ENCODE measurements at regions not wholly inside any gene's neighbourhood (a gene's known extent, or its start where the extent isn't known, plus 50 kb on each side); places are given as distances from the start of the nearest gene placed in this dataset.

- DNase-seq, result no peak
Measured at GRCh38 chr11:81092522-81092921, 1641.1 kb downstream of the FAM181B start.

DNA sequence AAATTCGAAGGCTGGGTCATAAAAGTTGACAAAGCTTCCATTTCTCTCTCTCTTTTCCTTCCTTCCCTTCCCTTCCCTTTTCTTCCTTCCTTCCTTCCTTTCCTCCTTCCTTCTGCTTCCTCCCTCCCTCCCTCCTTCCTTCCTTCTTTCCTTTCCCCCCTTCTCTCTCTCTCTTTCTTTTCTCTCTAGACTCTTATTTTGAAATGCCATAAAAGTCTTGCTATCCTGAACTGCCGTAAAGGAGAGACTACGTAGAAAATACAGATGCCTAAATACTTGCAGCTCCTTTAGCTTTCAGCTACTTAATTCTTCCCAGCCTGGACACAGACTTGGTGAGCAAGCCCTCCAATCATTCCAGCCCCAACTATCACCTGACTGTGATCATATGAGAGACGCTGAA lies 1644.4 kb downstream of the FAM181B start:
- DNase-seq, result no peak

- no peak for DNase-seq
Measured at GRCh38 chr11:81080476-81080875, 1639.6 kb upstream of the TENM4 start.

- DNase-seq, result no peak
Measured at GRCh38 chr11:81072273-81072672, 1631.4 kb upstream of the TENM4 start.

- no peak for DNase-seq
Measured at GRCh38 chr11:81071606-81072005, 1630.8 kb upstream of the TENM4 start.

- no peak for DNase-seq
Measured at GRCh38 chr11:81070948-81071347, 1630.1 kb upstream of the TENM4 start.

- no peak for DNase-seq
Measured at GRCh38 chr11:81059356-81059755, 1618.5 kb upstream of the TENM4 start.

- no peak for DNase-seq
Measured at GRCh38 chr11:81052344-81053158, 1611.7 kb upstream of the TENM4 start.

GRCh38 chr11:81039916-81040524 lies 1599.2 kb upstream of the TENM4 start:
- DNase-seq, result no peak

GRCh38 chr11:81036168-81036870 lies 1595.5 kb upstream of the TENM4 start:
- DNase-seq, result no peak

DNA sequence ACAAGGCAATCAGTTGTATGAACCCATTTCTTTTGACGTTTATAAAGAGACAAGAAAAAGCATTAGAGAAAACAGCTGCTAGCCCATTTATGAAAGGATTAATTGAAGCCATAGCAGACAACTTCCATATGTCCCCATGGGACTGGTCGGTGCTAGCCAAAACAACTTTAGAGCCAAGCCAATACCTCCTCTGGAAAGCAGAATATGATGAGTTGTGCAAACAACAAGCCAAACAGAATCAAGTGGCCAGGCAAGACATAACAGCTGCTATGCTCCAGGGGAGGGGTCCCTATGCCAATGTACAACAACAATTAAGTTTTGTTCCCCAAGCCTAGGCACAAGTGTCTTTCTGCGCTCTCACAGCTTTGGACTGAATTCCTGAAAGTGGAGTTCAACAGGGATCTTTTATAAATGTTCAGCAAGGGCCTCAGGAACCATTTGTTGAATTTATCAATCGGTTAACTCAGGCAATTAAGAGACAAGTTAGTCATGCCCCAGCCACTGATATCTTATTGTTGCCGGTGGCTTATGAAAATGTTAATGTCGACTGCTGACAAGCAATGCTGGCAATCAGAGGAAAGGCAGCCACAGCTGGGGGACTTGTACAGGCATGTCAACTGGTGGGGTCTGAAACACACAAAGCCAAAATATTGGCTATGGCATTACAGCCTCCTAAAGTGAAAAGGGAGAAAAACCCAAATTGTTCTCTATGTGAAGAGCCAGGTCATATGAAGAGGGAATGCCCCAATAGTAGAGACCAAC lies 1593.1 kb upstream of the TENM4 start:
- no peak for DNase-seq

DNA sequence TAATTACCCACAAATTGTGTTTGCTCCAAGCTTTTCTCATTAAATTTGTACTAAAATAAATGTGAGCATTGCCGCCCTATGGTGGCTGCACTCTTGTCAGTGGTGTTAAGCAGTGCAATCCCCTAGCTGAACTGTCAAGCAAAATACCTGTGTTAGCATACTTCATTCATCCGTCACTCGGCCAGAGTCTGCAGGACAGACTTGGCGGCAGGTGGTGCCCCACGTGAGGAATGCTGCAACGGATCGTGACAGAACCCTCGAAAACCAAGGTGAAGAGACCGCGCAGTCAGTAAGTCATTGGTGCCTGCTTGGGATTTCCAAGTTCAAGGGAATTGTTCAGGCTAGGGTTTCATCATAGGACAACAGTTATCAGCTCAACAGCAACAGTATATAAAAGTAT lies 1592.1 kb upstream of the TENM4 start:
- no peak for DNase-seq

DNA sequence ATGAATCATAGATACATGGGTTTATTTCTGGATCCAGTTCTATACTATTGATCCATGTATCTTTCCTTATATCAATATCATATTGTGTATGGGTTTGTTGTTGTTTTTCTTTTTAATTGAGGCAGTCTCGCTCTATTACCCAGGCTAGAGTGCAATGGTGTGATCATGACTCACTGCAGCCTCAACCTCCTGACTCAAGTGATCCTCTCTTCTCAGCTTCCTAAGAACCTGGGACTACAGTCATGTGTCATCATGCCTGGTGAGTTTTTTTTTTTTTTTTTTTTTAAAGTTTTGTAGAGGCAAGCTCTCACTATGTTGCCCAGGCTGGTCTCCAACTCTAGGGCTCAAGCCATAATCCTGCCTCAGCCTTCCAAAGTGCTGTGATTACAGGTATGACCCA lies 1589.4 kb upstream of the TENM4 start:
- DNase-seq, result no peak

- no peak for DNase-seq
Measured at GRCh38 chr11:81026032-81026431, 1585.2 kb upstream of the TENM4 start.

GRCh38 chr11:81022057-81022456 lies 1581.2 kb upstream of the TENM4 start:
- no peak for DNase-seq

DNA sequence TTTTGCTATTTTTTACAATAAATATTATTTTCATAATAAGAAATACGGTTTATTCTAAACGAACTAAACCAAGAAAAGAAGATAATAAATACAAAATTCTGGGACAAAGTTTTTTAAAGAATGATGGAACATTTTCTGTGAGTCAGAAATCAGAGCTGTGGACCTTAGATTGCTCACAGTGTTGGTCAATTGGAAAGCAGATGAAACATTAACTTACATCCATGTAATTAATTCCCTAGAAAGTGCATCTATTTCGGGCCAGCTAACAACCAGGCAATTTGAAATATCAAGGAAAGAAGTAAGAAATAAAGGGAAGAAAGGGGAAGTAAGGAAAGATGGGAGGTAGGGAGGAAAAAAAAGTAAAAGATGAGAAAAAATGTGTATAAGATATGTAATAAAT lies 1569.8 kb upstream of the TENM4 start:
- no peak for DNase-seq

- peak in 1 of 2 experiments; percentile 25 for DNase-seq
Measured at GRCh38 chr11:81007046-81007445, 1566.2 kb upstream of the TENM4 start.

GRCh38 chr11:81005595-81005994 lies 1564.8 kb upstream of the TENM4 start:
- no peak for DNase-seq

- no peak for DNase-seq
Measured at GRCh38 chr11:81004576-81004975, 1563.7 kb upstream of the TENM4 start.

DNA sequence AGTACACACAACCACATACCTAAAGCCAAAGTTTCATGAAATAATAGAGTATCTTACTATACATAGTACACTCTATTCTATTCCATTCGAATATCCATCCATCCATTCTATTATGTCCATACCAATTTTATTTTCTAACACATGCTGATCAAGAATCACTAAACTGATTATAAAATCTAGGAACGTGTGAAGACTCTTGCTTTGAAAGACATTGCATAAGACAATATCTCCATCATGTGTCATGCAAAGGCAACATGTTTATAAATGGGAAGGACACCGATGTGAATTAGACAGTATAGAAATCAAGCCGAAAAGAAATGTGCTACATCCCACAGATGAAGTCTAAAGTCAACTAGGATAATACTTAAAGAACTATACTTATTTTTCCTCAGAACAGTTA lies 1561.5 kb upstream of the TENM4 start:
- DNase-seq, result no peak

DNA sequence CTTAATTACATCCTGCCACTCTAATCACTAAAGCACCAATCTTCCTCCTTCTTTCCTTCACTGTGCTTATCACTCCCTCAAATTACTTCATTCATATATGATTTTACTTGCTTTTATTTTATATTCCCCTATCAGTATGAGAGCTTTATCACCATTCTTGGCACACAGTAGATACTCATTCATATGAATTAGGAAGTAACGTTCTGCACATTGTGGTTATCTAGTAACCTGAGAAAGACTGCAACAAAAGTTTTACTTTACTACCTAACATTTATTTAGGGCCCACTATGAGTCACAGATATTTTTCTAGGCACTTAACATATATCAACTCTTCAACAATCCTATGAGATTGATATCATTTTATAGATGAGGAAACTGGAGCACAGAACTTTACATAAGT lies 1559.9 kb upstream of the TENM4 start:
- DNase-seq, result no peak

- DNase-seq, result no peak
Measured at GRCh38 chr11:81000334-81000733, 1559.5 kb upstream of the TENM4 start.

GRCh38 chr11:80995523-80995922 lies 1554.7 kb upstream of the TENM4 start:
- no peak for DNase-seq

Data from NCI-H526 (cell line).